GM20000 (cell line): ENCODE measurements at regions not wholly inside any gene's neighbourhood (a gene's known extent, or its start where the extent isn't known, plus 50 kb on each side); places are given as distances from the start of the nearest gene placed in this dataset.

Experiments
- DNase-seq: peaks from one replicate; pipeline ENCODE4 v3.0.0; 2012; ENCODE audit warnings: low spot score
- TF ChIP-seq, protein P1 (sequence below): IDR thresholded peaks from 2 replicates; pipeline ENCODE4 v1.5.1; 2012; ENCODE audit warnings: mild to moderate bottlenecking, control low read depth; ENCODE audit errors: extremely low read depth, missing control alignments

DNA sequence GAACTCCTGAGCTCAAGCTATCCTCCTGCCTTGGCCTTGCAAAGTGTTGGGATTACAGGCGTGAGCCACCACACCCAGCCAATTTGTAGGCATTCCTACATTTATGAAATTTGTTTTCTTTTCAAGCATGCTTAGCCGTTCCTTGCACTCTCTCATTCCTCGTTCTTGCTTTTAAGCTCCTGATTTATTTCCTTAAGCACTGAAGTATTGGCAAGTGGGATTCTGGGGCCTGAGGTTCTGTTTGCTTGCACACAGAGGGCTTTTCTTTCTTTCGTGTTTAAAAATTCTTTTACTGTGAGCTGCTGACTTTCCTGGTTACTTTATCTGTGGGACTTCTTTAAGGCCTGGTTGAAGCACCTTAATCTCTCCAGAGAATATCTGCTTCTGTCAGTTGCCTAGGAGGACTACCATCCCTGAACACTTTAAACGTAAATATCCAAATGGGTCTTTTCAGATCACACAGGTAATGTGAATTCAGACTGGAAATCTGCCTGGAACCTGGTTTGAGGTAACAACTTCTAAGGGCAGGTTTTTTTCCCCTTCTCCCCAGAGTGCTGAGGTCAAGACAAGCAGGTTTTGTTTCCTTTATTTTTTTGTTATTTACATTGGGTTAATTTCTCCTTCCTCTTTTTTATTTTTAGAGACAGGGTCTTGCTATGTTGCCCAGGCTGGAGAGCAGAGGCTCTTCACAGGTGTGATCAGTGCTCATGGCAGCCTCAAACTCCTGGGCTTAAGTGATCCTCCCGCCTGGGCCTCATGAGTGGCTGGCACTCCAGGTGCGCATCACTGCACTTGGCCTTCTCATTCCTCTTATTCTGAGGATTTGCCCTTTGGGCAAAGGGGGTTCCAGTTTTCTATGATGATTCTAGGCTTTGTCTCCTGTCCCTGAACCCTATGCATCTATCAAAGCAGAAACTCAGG is 102.9 kb downstream of the PFKFB3 start:
- DNase-seq = no peak
- TF ChIP-seq, protein P1, sequence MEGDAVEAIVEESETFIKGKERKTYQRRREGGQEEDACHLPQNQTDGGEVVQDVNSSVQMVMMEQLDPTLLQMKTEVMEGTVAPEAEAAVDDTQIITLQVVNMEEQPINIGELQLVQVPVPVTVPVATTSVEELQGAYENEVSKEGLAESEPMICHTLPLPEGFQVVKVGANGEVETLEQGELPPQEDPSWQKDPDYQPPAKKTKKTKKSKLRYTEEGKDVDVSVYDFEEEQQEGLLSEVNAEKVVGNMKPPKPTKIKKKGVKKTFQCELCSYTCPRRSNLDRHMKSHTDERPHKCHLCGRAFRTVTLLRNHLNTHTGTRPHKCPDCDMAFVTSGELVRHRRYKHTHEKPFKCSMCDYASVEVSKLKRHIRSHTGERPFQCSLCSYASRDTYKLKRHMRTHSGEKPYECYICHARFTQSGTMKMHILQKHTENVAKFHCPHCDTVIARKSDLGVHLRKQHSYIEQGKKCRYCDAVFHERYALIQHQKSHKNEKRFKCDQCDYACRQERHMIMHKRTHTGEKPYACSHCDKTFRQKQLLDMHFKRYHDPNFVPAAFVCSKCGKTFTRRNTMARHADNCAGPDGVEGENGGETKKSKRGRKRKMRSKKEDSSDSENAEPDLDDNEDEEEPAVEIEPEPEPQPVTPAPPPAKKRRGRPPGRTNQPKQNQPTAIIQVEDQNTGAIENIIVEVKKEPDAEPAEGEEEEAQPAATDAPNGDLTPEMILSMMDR = no peak

DNA sequence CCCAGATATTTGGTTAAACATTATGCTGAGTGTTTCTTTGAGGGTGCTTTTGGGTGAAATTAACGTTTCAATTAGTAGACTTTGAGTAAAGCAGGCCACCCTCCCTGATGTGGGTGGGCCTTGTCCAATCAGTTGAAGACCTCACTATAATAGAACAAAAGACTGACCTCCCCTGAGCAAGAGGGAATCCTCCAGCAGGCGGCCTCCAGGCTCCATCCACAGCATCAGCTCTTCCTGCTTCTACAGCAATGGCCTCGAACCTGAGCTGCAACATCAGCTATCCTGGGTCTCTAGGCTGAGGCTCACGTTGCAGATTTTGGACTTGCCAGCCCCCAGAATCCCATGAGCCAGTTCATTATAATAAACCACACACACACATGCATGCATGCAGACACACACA is 104.2 kb downstream of the PFKFB3 start:
- DNase-seq = no peak
- TF ChIP-seq, protein P1 = no peak

DNA sequence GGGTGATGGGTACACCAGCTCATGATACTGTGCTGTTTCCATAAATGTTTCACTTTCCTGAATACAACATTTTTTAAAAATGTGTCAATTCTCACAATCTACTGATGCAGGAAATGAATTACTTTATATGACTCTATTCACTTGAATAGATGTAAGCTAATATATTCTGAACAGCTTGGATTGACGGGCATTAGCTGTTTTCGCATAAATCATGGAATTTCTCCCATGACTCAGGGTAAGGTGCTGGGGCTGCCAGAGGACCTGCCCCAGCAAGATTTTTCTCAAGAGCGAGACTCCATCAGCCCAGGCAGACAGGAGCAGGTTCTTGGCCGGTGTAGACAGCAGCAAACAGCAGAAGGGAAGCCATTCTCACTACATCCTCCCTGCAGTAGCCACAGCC is 107.1 kb downstream of the PFKFB3 start:
- no peak for DNase-seq

DNA sequence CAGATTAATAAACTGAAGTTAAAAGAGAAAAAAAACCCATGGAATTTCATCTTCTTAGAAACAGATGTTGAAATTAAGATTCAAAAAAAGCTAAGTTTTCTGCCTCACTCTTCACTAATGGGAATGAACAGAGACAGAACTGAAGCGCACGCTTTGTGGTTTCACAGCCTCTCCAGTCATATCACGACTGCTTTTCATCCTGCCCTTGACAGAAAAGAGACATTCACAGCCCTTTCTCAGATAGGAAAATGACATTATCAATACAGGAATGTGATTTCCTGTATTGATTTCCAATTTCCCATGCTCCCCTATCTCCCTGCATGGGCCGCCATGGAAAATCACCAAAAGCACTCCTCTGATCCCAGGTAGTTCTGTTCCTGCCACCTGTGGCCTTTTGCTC is 108.2 kb downstream of the PFKFB3 start:
- DNase-seq = no peak
- TF ChIP-seq, protein P1 = no peak

More for the DNA sequence above, 107.1 kb downstream of the PFKFB3 start:
- TF ChIP-seq, protein P1 = no peak

DNA sequence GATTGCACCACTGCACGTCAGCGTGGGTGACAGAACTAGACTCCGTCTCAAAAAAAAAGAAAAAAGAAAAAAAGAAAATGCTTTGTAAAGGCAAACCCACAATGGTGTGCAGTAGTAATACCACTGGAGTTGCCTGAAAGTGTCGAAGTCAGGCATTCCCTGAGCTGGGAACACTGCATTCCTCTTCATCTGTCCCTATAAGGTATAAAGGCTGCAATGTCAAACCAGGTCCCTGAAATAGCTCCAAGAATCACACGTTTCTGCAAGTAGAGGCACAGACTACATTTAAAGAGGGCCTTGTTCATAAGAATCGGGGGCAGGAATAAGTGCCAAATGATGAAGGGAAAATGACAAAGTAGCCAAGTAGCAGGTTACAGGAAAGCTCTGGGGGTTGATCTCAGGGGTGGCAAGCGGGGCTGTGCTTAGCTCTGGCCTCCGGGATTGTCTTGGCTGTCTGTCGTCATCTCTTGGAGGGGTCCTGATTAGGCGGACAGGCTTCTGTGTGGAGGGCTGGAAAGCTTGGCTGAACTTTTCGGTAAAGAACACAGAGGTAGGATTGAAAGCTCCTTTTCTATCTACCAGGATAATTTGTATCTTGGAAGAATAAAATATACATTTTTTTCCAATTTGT is 109.1 kb downstream of the PFKFB3 start:
- DNase-seq = no peak
- TF ChIP-seq, protein P1 = no peak

DNA sequence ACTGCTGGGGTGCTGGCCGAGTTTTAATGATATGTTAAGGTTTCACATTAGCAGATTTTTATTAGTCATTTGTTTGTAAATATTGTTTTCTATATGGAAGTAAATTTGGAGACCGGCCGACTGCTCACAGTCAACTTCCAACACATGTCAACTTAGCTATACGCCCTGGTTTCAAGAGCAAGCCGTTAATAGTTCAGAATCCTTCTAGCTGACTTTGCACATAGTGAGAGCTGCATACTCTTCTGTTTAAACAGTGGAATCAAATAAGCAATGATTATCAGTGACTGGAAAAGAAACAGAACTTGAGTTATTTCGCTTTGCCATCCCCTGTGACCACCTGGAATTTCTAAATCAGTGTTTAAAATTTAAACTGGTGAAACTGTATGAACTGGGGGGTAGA is 109.9 kb downstream of the PFKFB3 start:
- DNase-seq = no peak
- TF ChIP-seq, protein P1 = no peak
